Gastroesophageal sphincter (tissue), 4 donors: ENCODE measurements at regions not wholly inside any gene's neighbourhood (a gene's known extent, or its start where the extent isn't known, plus 50 kb on each side); places are given as distances from the start of the nearest gene placed in this dataset.

ENCODE experiments used
- ATAC-seq: fragments of 150-250 bp; one replicate; pipeline ENCODE4 v1.9.1; 2016; ENCODE audit warnings: mild to moderate bottlenecking, moderate library complexity
- H3K27ac ChIP-seq, 4 donors: fragments of 200-600 bp; sonication (generic) in 3 of 4; 1 replicate in 3 of 4; 2 replicates in 1 of 4; pipeline ENCODE4 v1.5.1; 2016 to 2019
- H3K27me3 ChIP-seq: fragments of 200-600 bp; sonication (generic); one replicate; pipeline ENCODE4 v1.5.1; 2019
- H3K36me3 ChIP-seq, 2 donors: fragments of 200-600 bp; sonication (generic); one replicate each; pipeline ENCODE4 v1.5.1; 2019; ENCODE audit warnings: control low read depth in 1 of 2
- H3K4me1 ChIP-seq, 3 donors: fragments of 200-600 bp; sonication (generic); 1 replicate in 2 of 3; 2 replicates in 1 of 3; pipeline ENCODE4 v1.5.1; 2016 to 2019; ENCODE audit warnings: control low read depth in 2 of 3
- H3K4me3 ChIP-seq, 2 donors: fragments of 200-600 bp; sonication (generic); one replicate each; pipeline ENCODE4 v1.5.1; 2019; ENCODE audit warnings: mild to moderate bottlenecking in 1 of 2, moderate library complexity in 1 of 2
- H3K9me3 ChIP-seq, 3 donors: fragments of 200-600 bp; sonication (generic); one replicate each; pipeline ENCODE4 v1.5.1; 2017 to 2019; ENCODE audit warnings: control low read depth in 2 of 3
- EP300 ChIP-seq: sonication (generic); formaldehyde crosslinking; IDR thresholded peaks from one replicate; pipeline ENCODE4 v1.6.1; 2017; ENCODE audit warnings: antibody characterized with exemption, mild to moderate bottlenecking
- POLR2A ChIP-seq, 2 donors: fragments of 450-650 bp; IDR thresholded peaks; one replicate each; pipeline ENCODE4 v1.6.1; 2017; ENCODE audit warnings: antibody characterized with exemption in 2 of 2, mild to moderate bottlenecking in 2 of 2, moderate library complexity in 1 of 2
- POLR2AphosphoS5 ChIP-seq: sonication (generic); formaldehyde crosslinking; IDR thresholded peaks from one replicate; pipeline ENCODE4 v1.6.1; 2017; ENCODE audit warnings: antibody characterized with exemption
- WGBS, 2 donors: methylation state at CpG; one replicate each; pipeline ENCODE4 v1.1.5; 2018; ENCODE audit warnings: low coverage in 1 of 2; 5-methylcytosine and 5-hydroxymethylcytosine counted together
- TF ChIP-seq, protein P1 (sequence below), 4 experiments: fragments of 200-600 bp in 2 of 4; fragments of 450-650 bp in 2 of 4; sonication (generic) in 1 of 4; IDR thresholded peaks; one replicate each; pipeline ENCODE4 v1.5.1; 2017 to 2019; ENCODE audit warnings: antibody characterized with exemption in 4 of 4, mild to moderate bottlenecking in 2 of 4, moderate library complexity in 2 of 4

DNA sequence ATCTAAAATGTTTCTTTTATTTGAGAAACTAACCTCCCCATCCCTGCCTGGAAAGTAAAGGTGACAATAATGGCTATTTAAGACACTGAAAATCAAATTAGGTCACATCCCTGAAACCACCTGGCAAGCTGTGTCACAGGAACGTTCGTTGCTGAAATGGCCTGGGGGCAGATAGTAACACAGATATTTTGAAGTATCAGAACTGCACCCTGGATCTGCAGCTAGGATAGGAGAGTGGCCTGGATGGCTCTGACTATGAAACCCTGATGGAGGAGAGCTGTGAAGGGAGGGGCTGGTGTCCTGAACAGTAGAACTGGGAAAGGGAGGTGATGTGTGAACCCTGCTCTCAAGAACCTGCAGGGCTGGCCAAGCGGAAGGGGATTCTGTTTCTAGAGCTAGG is 648.3 kb upstream of the CFAP20DC start:
- Histone ChIP-seq H3K4me1 (no peaks in the 10 kb centered on the region), H3K27me3 (no peaks in the 10 kb centered on the region), H3K27ac (no peak overlapping the region), H3K9me3 (no peaks in the 10 kb centered on the region), H3K36me3 (no peaks in the 10 kb centered on the region), H3K4me3 (no peak overlapping the region)
- ATAC-seq = no peak
- 53 to 84% methylated on average over 2 to 3 of the region's 3 CpGs for WGBS, 2 donors
- no peak for TF ChIP-seq EP300
- TF ChIP-seq, protein P1, sequence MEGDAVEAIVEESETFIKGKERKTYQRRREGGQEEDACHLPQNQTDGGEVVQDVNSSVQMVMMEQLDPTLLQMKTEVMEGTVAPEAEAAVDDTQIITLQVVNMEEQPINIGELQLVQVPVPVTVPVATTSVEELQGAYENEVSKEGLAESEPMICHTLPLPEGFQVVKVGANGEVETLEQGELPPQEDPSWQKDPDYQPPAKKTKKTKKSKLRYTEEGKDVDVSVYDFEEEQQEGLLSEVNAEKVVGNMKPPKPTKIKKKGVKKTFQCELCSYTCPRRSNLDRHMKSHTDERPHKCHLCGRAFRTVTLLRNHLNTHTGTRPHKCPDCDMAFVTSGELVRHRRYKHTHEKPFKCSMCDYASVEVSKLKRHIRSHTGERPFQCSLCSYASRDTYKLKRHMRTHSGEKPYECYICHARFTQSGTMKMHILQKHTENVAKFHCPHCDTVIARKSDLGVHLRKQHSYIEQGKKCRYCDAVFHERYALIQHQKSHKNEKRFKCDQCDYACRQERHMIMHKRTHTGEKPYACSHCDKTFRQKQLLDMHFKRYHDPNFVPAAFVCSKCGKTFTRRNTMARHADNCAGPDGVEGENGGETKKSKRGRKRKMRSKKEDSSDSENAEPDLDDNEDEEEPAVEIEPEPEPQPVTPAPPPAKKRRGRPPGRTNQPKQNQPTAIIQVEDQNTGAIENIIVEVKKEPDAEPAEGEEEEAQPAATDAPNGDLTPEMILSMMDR (IDR thresholded peaks at IDR 0.05) = no peak
- TF ChIP-seq POLR2A (IDR thresholded peaks at IDR 0.05) = no peak
- no peak for TF ChIP-seq POLR2AphosphoS5

DNA sequence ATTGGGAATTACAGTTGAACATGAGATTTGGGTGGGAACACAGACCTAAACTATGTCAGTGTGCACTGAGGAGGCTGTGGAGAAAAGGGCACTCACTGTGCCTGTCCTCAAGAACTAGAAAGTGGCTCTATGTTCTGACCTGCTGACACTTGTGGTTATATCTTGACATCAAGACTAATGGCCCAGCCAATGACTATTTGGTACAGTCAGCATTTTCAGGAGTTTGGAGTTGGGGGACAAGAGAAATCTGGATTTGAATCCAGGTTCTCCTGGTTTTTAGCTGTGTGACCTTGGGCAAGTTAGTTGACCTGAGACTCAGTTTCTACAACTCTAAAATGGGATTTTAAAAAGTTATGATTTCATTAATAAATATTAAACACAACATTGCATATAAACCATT is 647.0 kb upstream of the CFAP20DC start:
- Histone ChIP-seq H3K27me3 (no peaks in the 10 kb centered on the region), H3K36me3 (no peaks in the 10 kb centered on the region), H3K4me1 (no peaks in the 10 kb centered on the region), H3K9me3 (no peaks in the 10 kb centered on the region), H3K4me3 (no peak overlapping the region), H3K27ac (no peak overlapping the region)
- no peak for ATAC-seq
- TF ChIP-seq, protein P1 (IDR thresholded peaks at IDR 0.05) = no peak
- no peak for TF ChIP-seq EP300
- no peak for TF ChIP-seq POLR2AphosphoS5
- no peak for TF ChIP-seq POLR2A (IDR thresholded peaks at IDR 0.05)

DNA sequence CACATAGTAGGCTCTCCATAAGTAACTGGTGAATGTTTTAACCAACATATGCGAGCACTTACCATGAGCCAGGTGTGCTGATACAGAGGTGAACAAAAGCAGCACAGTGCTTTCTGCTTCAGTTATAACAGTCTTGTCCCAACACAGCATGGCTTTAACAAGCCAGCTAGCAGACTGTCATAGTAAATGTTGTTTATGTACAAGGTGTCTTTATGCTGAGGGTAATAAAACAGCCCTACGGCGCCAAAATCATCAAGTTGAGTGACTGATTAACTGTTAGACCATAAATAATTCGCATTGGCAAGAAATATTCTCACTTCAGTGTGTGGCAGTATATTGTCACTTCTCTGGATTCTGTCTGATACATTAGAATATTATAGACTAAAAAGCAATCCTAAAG is 646.0 kb upstream of the CFAP20DC start:
- no peaks in the 10 kb centered on the region for H3K36me3 ChIP-seq
- no peak overlapping the region for H3K4me3 ChIP-seq
- H3K27me3 ChIP-seq = no peaks in the 10 kb centered on the region
- ATAC-seq = no peak
- no peaks in the 10 kb centered on the region for H3K9me3 ChIP-seq
- 58 to 91% methylated on average over 3 to 4 of the region's 4 CpGs for WGBS, 2 donors
- H3K27ac ChIP-seq = no peak overlapping the region
- TF ChIP-seq, protein P1 (IDR thresholded peaks at IDR 0.05) = no peak
- no peak for TF ChIP-seq POLR2A (IDR thresholded peaks at IDR 0.05)
- no peak for TF ChIP-seq POLR2AphosphoS5
- TF ChIP-seq EP300 = no peak
- no peaks in the 10 kb centered on the region for H3K4me1 ChIP-seq

DNA sequence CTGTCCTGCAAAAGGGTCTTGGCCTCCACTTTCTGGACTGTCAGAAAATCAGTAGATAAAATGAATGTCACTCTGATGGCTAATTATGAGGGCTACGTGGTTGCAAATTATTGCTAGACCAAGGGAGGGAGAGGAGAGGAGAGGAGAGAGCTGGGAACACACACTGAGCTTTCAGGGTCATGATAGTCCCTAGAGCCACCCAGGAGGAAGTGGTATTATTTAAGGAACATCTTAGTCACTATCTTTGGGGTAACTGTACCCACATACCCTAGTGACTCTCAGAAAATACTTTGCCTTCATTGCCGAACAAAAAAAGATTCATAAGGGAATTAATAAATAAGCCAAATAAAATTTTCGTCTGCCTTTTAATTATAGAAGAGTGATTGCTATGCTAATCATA is 642.3 kb upstream of the CFAP20DC start:
- H3K27me3 ChIP-seq = no peaks in the 10 kb centered on the region
- no peak for TF ChIP-seq POLR2A (IDR thresholded peaks at IDR 0.05)
- TF ChIP-seq, protein P1 (IDR thresholded peaks at IDR 0.05) = no peak
- no peak for TF ChIP-seq POLR2AphosphoS5
- no peak for TF ChIP-seq EP300
- no peak overlapping the region for H3K4me3 ChIP-seq
- no peaks in the 10 kb centered on the region for H3K9me3 ChIP-seq
- H3K4me1 ChIP-seq = no peaks in the 10 kb centered on the region
- ATAC-seq = no peak
- H3K36me3 ChIP-seq = no peaks in the 10 kb centered on the region
- H3K27ac ChIP-seq = no peak overlapping the region
- 65 to 87% methylated on average over 2 to 3 of the region's 3 CpGs for WGBS, 2 donors

DNA sequence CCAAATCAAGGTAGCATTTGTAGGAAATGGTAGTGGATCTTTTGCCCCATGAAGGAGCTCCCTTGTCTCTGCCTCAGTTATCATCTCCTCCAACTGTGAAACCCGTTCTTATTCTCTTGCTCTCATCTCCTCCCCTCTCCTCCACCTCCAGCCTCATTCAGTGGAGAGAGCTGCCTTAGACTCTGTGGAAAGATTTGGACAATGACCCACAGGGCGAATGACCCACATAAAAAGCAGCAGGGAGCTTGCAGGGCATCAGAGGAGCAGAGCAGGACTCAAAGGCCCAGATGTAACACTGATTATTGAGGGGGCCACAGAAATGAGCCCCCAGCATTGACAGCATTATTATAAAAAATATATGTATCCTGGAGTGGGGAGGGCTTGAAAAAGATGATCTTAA is 641.1 kb upstream of the CFAP20DC start:
- TF ChIP-seq, protein P1 (IDR thresholded peaks at IDR 0.05) = no peak
- no peak for TF ChIP-seq EP300
- no peak for TF ChIP-seq POLR2AphosphoS5
- no peak for TF ChIP-seq POLR2A (IDR thresholded peaks at IDR 0.05)
- Histone ChIP-seq H3K9me3 (no peaks in the 10 kb centered on the region), H3K27me3 (no peaks in the 10 kb centered on the region), H3K4me1 (no peaks in the 10 kb centered on the region), H3K4me3 (no peak overlapping the region), H3K36me3 (no peaks in the 10 kb centered on the region), H3K27ac (no peak overlapping the region)
- WGBS, 2 donors = 80 to 100% methylated on average over 1 of the region's 2 CpGs
- ATAC-seq = no peak
